ENCODE measurements at regions not wholly inside any gene's neighbourhood (a gene's known extent, or its start where the extent isn't known, plus 50 kb on each side); places are given as distances from the start of the nearest gene placed in this dataset.

GRCh38 chr11:21969841-21970240, 223.0 kb upstream of the ANO5 start:
- Histone ChIP-seq H3K4me3 (no peak overlapping the region), H3K36me3 (no peaks in the 10 kb centered on the region), H3K4me1 (no peaks in the 10 kb centered on the region), H3K9me3 (peaks cover 0 to 12% (median 0%) of the 10 kb centered on the region in 12 donors), H3K27ac (no peak overlapping the region), H3K27me3 (no peaks in the 10 kb centered on the region)
- intact Hi-C loops (cut with DNase I): no loop called here
- 60 to 79% (median 65%) methylated on average over 3 of the region's 3 CpGs for WGBS, 4 donors
- ATAC-seq: no peak
- DNase-seq: no peak
- no peak for TF ChIP-seq POLR2A (IDR thresholded peaks at IDR 0.05)
- no peak for TF ChIP-seq CTCF (IDR thresholded peaks at IDR 0.05)

- intact Hi-C loops (cut with DNase I): no loop called here
- ATAC-seq (no peak), DNase-seq (no peak)
- WGBS, 4 donors: 48 to 58% (median 55%) methylated on average over 2 of the region's 2 CpGs
- no peak overlapping the region for H3K27ac ChIP-seq
- peaks cover 0 to 12% (median 0%) of the 10 kb centered on the region in 12 donors for H3K9me3 ChIP-seq
- no peak for TF ChIP-seq POLR2A (IDR thresholded peaks at IDR 0.05)
- no peak for TF ChIP-seq CTCF (IDR thresholded peaks at IDR 0.05)
- H3K4me3 ChIP-seq: no peak overlapping the region
- H3K36me3 ChIP-seq: no peaks in the 10 kb centered on the region
- no peaks in the 10 kb centered on the region for H3K4me1 ChIP-seq
- no peaks in the 10 kb centered on the region for H3K27me3 ChIP-seq
These were observed 217.6 kb upstream of the ANO5 start for GRCh38 chr11:21975242-21975641.

- no peak for DNase-seq
- no peaks in the 10 kb centered on the region for H3K27me3 ChIP-seq
- H3K27ac ChIP-seq: no peak overlapping the region
- H3K9me3 ChIP-seq: peaks cover 0 to 12% (median 0%) of the 10 kb centered on the region in 12 donors
- no peaks in the 10 kb centered on the region for H3K4me1 ChIP-seq
- intact Hi-C loops (cut with DNase I): no loop called here
- ATAC-seq: no peak
- TF ChIP-seq POLR2A (IDR thresholded peaks at IDR 0.05) (no peak), CTCF (IDR thresholded peaks at IDR 0.05) (no peak)
- no peak overlapping the region for H3K4me3 ChIP-seq
- WGBS, 4 donors: 75 to 82% (median 77%) methylated on average over 8 of the region's 8 CpGs
- no peaks in the 10 kb centered on the region for H3K36me3 ChIP-seq
These were observed 216.7 kb upstream of the ANO5 start for GRCh38 chr11:21976210-21976609.

GRCh38 chr11:21983431-21983830, 209.5 kb upstream of the ANO5 start:
- ATAC-seq (no peak), DNase-seq (no peak)
- 64 to 75% (median 73%) methylated on average over 2 of the region's 2 CpGs for WGBS, 4 donors
- H3K4me3 ChIP-seq: no peak overlapping the region
- no peaks in the 10 kb centered on the region for H3K4me1 ChIP-seq
- H3K27ac ChIP-seq: no peak overlapping the region
- H3K9me3 ChIP-seq: no peaks in the 10 kb centered on the region
- TF ChIP-seq POLR2A (IDR thresholded peaks at IDR 0.05) (no peak), CTCF (IDR thresholded peaks at IDR 0.05) (no peak)
- intact Hi-C loops (cut with DNase I): no loop called here
- H3K27me3 ChIP-seq: no peaks in the 10 kb centered on the region
- no peaks in the 10 kb centered on the region for H3K36me3 ChIP-seq

All from heart left ventricle (tissue), 16 donors.